Stimulated activated CD8-positive, alpha-beta memory T cell treated with anti-CD3 and anti-CD28 coated beads, Interleukin-12 subunit alpha, Interleukin-12 subunit beta, amount 100 ng/mL, for 4 hours (primary cell): ENCODE measurements at regions not wholly inside any gene's neighbourhood (a gene's known extent, or its start where the extent isn't known, plus 50 kb on each side); places are given as distances from the start of the nearest gene placed in this dataset.

ENCODE experiments used
- DNase-seq: peaks from one replicate; pipeline ENCODE4 v3.0.0-alpha.2; 2020; ENCODE audit warnings: low read depth

GRCh38 chr3:194837457-194838127 lies 151.9 kb downstream of the FAM43A start:
- DNase-seq = no peak

- DNase-seq = no peak
Observed at GRCh38 chr3:194838236-194838635, 152.6 kb downstream of the FAM43A start.

GRCh38 chr3:194840661-194841514 lies 155.2 kb downstream of the FAM43A start:
- no peak for DNase-seq

- no peak for DNase-seq
Observed at GRCh38 chr3:194841515-194841841, 155.8 kb downstream of the FAM43A start.

GRCh38 chr3:194843556-194843955 lies 157.9 kb downstream of the FAM43A start:
- no peak for DNase-seq

- DNase-seq = no peak
Observed at GRCh38 chr3:194844046-194844445, 158.4 kb downstream of the FAM43A start.

- no peak for DNase-seq
Observed at GRCh38 chr3:194849166-194849875, 163.6 kb downstream of the FAM43A start.

GRCh38 chr3:194851254-194851653 lies 165.6 kb downstream of the FAM43A start:
- DNase-seq = no peak

GRCh38 chr3:194851941-194852340 lies 166.3 kb downstream of the FAM43A start:
- DNase-seq = no peak

GRCh38 chr3:194852345-194852744 lies 166.7 kb downstream of the FAM43A start:
- no peak for DNase-seq

- DNase-seq = no peak
Observed at GRCh38 chr3:194852831-194853508, 167.3 kb downstream of the FAM43A start.

GRCh38 chr3:194854206-194854605 lies 168.5 kb downstream of the FAM43A start:
- no peak for DNase-seq

- DNase-seq = no peak
Observed at GRCh38 chr3:194854659-194855390, 169.1 kb downstream of the FAM43A start.

GRCh38 chr3:194856296-194856695 lies 170.6 kb downstream of the FAM43A start:
- DNase-seq = no peak

GRCh38 chr3:194857469-194858113 lies 171.9 kb downstream of the FAM43A start:
- DNase-seq = no peak

GRCh38 chr3:194858382-194858781 lies 172.7 kb downstream of the FAM43A start:
- no peak for DNase-seq

GRCh38 chr3:194860725-194861124 lies 175.0 kb downstream of the FAM43A start:
- no peak for DNase-seq

- DNase-seq = no peak
Observed at GRCh38 chr3:194861375-194861774, 175.7 kb downstream of the FAM43A start.

- no peak for DNase-seq
Observed at GRCh38 chr3:194865061-194865460, 179.4 kb downstream of the FAM43A start.

- DNase-seq = no peak
Observed at GRCh38 chr3:194865615-194866014, 179.9 kb downstream of the FAM43A start.

GRCh38 chr3:194866236-194866635 lies 180.6 kb downstream of the FAM43A start:
- DNase-seq = no peak
